Activated CD4-positive, alpha-beta memory T cell treated with anti-CD3 and anti-CD28 coated beads, Interleukin-2, amount 10 ng/mL, durations not matched to agents 7 days and 5 days (primary cell): ENCODE measurements at regions not wholly inside any gene's neighbourhood (a gene's known extent, or its start where the extent isn't known, plus 50 kb on each side); places are given as distances from the start of the nearest gene placed in this dataset.

Experiments used
- CTCF ChIA-PET: fragments of 350-600 bp; sonication (Branson Sonifier 250); formaldehyde crosslinking; loops from one replicate; lab custom pipeline; 2021; ENCODE audit warnings: antibody characterized with exemption, inconsistent platforms; lab: Charles Lee
- POLR2A ChIA-PET: fragments of 350-600 bp; sonication (Branson Sonifier 250); formaldehyde crosslinking; loops from one replicate; lab custom pipeline; 2021; ENCODE audit warnings: antibody characterized with exemption; lab: Charles Lee
- DNase-seq: peaks from one replicate; pipeline ENCODE4 v3.0.0-alpha.2; 2020
- H3K27ac Mint-ChIP-seq: one replicate; pipeline ENCODE4 v1.8.0; 2021; ENCODE audit warnings: mild to moderate bottlenecking, mixed read lengths
- H3K27me3 Mint-ChIP-seq: one replicate; pipeline ENCODE4 v1.8.0; 2021; ENCODE audit warnings: mixed read lengths
- H3K36me3 Mint-ChIP-seq: one replicate; pipeline ENCODE4 v1.8.0; 2021; ENCODE audit warnings: low read depth, mixed read lengths
- H3K4me1 Mint-ChIP-seq: one replicate; pipeline ENCODE4 v1.8.0; 2021; ENCODE audit warnings: mixed read lengths
- H3K4me3 Mint-ChIP-seq: one replicate; pipeline ENCODE4 v1.8.0; 2021; ENCODE audit warnings: mild to moderate bottlenecking, mixed read lengths
- H3K9me3 Mint-ChIP-seq: one replicate; pipeline ENCODE4 v1.8.0; 2021; ENCODE audit warnings: mixed read lengths

GRCh38 chr3:124594581-124594980 lies 135.7 kb upstream of the UMPS start:
- Mint-ChIP-seq H3K4me1 (peaks cover 15% of the 10 kb centered on the region), H3K4me3 (no peak overlapping the region)
- no peak for DNase-seq

DNA sequence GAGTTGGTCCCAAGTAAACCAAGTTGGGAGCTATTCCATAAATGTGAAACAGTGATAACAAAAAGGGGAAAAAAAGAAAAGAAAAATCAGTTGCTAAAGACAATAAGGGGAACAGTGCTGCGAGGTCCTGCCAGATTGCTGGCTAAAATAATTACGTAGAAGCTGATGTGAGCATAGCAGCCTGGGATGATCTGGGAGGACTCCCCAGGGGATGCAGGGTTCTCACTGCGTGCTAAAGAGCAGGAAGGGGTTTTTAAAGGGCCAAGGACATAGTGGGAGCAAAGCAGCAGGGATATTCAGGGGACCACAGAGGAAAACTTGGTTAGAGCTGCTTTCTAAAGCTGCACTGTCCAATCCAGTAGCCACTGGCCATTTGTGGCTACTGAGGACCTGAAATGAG lies 133.0 kb upstream of the UMPS start:
- no peak overlapping the region for H3K4me3 Mint-ChIP-seq
- no peak overlapping the region for H3K27ac Mint-ChIP-seq
- no peaks in the 10 kb centered on the region for H3K9me3 Mint-ChIP-seq
- peaks cover 6% of the 10 kb centered on the region for H3K27me3 Mint-ChIP-seq
- H3K4me1 Mint-ChIP-seq: peaks cover 15% of the 10 kb centered on the region
- CTCF ChIA-PET: no interaction called here
- POLR2A ChIA-PET: no interaction called here
- H3K36me3 Mint-ChIP-seq: no peaks in the 10 kb centered on the region
- DNase-seq: no peak

More at GRCh38 chr3:124594581-124594980, 135.7 kb upstream of the UMPS start:
- CTCF ChIA-PET: no interaction called here
- Mint-ChIP-seq H3K27ac (no peak overlapping the region), H3K36me3 (no peaks in the 10 kb centered on the region), H3K9me3 (no peaks in the 10 kb centered on the region), H3K27me3 (peaks cover 6% of the 10 kb centered on the region)
- POLR2A ChIA-PET: no interaction called here

DNA sequence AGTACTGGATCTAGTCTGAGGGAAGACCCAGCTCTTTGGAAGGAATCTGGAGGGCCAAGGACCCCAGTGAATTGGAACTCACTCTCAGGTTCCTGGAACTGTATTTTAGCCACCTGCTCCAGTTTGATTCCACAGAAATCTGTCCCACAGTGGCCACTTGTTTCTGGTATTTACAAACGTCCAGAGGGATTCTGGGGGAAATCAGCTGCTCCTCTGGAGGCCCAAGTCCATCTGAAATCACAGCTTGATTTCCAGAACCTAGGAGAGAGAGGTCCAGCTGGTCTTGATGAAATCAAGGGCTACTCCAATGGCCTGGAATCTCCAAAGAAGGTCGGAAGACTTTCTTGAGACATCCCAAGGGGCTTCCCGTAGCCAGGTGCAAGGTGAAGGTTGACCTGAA lies 132.3 kb upstream of the UMPS start:
- Mint-ChIP-seq H3K27ac (no peak overlapping the region), H3K9me3 (no peaks in the 10 kb centered on the region), H3K4me1 (peaks cover 9% of the 10 kb centered on the region), H3K27me3 (peaks cover 6% of the 10 kb centered on the region), H3K36me3 (no peaks in the 10 kb centered on the region), H3K4me3 (no peak overlapping the region)
- ChIA-PET CTCF (interaction anchor here (0.6 kb wide), 1 partner anchor 34 kb away, joined by 5 read pairs; no protein-coding TSS in a partner anchor), POLR2A (no interaction called here)
- DNase-seq: no peak

DNA sequence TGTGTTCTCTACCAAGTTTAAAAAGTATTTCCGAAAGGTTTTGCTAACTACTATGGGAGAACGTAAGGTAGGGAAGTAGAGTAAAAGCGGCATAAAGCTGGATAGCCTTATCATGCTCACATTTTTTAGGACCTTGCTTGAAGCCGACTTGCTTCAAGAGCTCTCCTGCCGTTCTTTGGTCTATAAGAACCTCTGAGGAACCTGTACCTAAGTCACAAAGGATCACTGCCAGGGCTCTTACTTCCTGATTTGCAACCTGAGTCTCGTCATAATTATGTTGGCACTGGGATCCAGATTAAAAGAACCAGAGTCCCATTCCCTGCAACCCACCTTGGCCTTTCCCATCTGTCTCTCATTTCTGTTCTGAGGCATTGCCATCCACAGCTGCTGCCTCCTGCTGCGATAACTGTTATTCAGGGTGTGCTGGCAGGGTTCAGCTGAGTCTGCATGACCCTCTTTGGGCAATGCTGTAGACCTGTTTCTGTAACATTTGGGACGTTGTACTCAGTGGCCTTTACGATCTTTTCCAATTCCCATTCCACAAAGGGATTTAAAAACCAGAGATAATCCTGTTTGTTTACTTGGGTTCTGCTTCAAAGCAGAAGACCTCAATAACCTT lies 131.0 kb upstream of the UMPS start:
- ChIA-PET CTCF (interaction anchor here (0.6 kb wide), 1 partner anchor 127 kb away, joined by 4 read pairs; no protein-coding TSS in a partner anchor), POLR2A (no interaction called here)
- Mint-ChIP-seq H3K36me3 (no peaks in the 10 kb centered on the region), H3K9me3 (no peaks in the 10 kb centered on the region), H3K27ac (no peak overlapping the region), H3K4me3 (no peak overlapping the region), H3K27me3 (peaks cover 6% of the 10 kb centered on the region), H3K4me1 (no peaks in the 10 kb centered on the region)
- no peak for DNase-seq

GRCh38 chr3:124599779-124600693 lies 130.2 kb upstream of the UMPS start:
- no peak for DNase-seq
- no peak overlapping the region for H3K27ac Mint-ChIP-seq
- H3K27me3 Mint-ChIP-seq: peaks cover 6% of the 10 kb centered on the region
- no peaks in the 10 kb centered on the region for H3K9me3 Mint-ChIP-seq
- ChIA-PET POLR2A (no interaction called here), CTCF (no interaction called here)
- no peak overlapping the region for H3K4me3 Mint-ChIP-seq
- H3K4me1 Mint-ChIP-seq: no peaks in the 10 kb centered on the region
- no peaks in the 10 kb centered on the region for H3K36me3 Mint-ChIP-seq

- no peaks in the 10 kb centered on the region for H3K36me3 Mint-ChIP-seq
- H3K4me1 Mint-ChIP-seq: no peaks in the 10 kb centered on the region
- DNase-seq: no peak
- ChIA-PET POLR2A (no interaction called here), CTCF (no interaction called here)
- no peaks in the 10 kb centered on the region for H3K9me3 Mint-ChIP-seq
- H3K27ac Mint-ChIP-seq: no peak overlapping the region
- peaks cover 8% of the 10 kb centered on the region for H3K27me3 Mint-ChIP-seq
- H3K4me3 Mint-ChIP-seq: no peak overlapping the region
These were observed 129.5 kb upstream of the UMPS start for GRCh38 chr3:124600765-124601164.

DNA sequence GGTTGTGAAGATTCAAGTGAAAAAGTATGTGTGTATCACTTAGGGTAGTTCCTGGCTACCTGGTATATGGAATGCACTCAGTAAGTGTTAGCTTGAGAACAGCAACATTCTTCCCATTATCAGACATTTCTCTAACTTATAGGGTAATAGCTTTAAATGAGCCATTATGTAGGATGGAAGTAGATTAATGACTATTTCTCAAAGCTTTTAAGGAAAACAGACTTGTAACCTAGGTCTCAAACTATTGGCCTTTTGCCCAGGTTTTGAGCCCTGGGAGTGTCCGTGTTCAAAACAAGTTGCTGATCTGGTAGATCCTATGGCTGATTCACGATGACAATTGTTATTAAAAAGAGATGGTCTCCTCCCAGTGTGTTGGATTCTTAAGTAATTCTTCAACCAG lies 129.1 kb upstream of the UMPS start:
- Mint-ChIP-seq H3K27me3 (peaks cover 11% of the 10 kb centered on the region), H3K4me3 (no peak overlapping the region)
- POLR2A ChIA-PET: no interaction called here

DNA sequence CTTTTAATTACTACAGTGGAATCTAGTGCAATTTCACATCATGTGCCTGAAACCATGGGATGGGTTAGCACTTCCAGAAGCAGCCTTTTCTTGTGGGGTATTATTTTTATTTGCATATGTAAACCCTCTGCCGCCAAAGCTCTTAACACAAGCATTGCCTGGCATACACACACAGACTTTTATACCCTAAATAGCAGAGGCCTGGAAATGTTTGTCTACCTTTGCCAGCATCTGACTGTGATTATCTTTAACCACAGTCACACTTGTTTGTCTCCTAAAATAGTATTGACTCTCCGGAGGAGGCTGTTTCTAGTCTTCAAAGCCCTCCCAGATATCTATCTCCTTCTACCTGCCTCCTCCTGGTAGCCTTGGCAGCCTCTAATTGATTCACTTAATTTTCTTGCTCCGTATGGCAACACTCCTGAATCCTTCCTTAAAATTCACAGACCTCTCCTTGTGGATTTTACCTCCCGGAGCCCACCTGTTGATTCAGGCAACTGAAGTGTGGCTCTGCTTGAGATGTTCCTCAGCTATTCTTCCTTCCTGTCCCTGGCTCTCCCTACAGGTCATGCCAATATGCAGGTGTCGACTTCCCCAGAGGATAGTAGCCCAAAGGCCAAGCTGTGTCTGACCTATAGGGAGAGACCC lies 127.1 kb upstream of the UMPS start:
- H3K4me3 Mint-ChIP-seq: no peak overlapping the region
- H3K36me3 Mint-ChIP-seq: no peaks in the 10 kb centered on the region
- peaks cover 11% of the 10 kb centered on the region for H3K27me3 Mint-ChIP-seq
- CTCF ChIA-PET: no interaction called here
- no peaks in the 10 kb centered on the region for H3K4me1 Mint-ChIP-seq
- POLR2A ChIA-PET: no interaction called here
- no peak for DNase-seq
- no peaks in the 10 kb centered on the region for H3K9me3 Mint-ChIP-seq
- no peak overlapping the region for H3K27ac Mint-ChIP-seq

More for the DNA sequence above, 129.1 kb upstream of the UMPS start:
- no peaks in the 10 kb centered on the region for H3K9me3 Mint-ChIP-seq
- no peaks in the 10 kb centered on the region for H3K36me3 Mint-ChIP-seq
- H3K27ac Mint-ChIP-seq: no peak overlapping the region
- DNase-seq: no peak
- CTCF ChIA-PET: no interaction called here
- no peaks in the 10 kb centered on the region for H3K4me1 Mint-ChIP-seq

- Mint-ChIP-seq H3K27ac (no peak overlapping the region), H3K36me3 (no peaks in the 10 kb centered on the region)
- POLR2A ChIA-PET: interaction anchor here (1.2 kb wide), 1 partner anchor 22 kb away, joined by 3 read pairs; no protein-coding TSS in a partner anchor
These were observed 124.3 kb upstream of the UMPS start for GRCh38 chr3:124605781-124606579.

DNA sequence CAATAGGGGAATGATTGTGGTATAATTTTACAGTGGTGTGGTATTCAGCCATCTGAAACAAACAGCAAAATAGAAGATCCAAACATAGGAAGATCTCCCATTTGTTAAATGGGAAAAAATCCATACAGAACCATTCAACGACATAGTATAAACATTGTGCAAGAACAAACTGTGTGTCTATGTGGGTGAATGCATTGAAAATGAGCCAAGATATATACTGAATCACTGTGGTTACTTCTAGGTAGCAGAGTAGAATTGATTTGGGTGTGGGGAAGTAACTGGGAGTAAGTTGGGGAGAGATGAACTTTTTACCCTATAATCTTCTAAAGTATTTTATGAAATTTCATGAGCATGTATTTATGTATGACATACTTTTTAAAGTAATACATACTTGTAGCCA lies 123.1 kb upstream of the UMPS start:
- ChIA-PET POLR2A (no interaction called here), CTCF (interaction anchor here (0.7 kb wide), 1 partner anchor 1527 kb away, joined by 3 read pairs; no protein-coding TSS in a partner anchor)
- no peaks in the 10 kb centered on the region for H3K36me3 Mint-ChIP-seq
- no peak for DNase-seq
- H3K4me1 Mint-ChIP-seq: no peaks in the 10 kb centered on the region
- H3K9me3 Mint-ChIP-seq: no peaks in the 10 kb centered on the region
- H3K4me3 Mint-ChIP-seq: no peak overlapping the region
- H3K27me3 Mint-ChIP-seq: peaks cover 11% of the 10 kb centered on the region
- H3K27ac Mint-ChIP-seq: no peak overlapping the region

More at GRCh38 chr3:124605781-124606579, 124.3 kb upstream of the UMPS start:
- no peak for DNase-seq
- H3K4me3 Mint-ChIP-seq: no peak overlapping the region
- H3K27me3 Mint-ChIP-seq: peaks cover 11% of the 10 kb centered on the region
- CTCF ChIA-PET: interaction anchor here (1.1 kb wide), 1 partner anchor 83 kb away, joined by 4 read pairs; no protein-coding TSS in a partner anchor
- H3K9me3 Mint-ChIP-seq: no peaks in the 10 kb centered on the region
- H3K4me1 Mint-ChIP-seq: no peaks in the 10 kb centered on the region

DNA sequence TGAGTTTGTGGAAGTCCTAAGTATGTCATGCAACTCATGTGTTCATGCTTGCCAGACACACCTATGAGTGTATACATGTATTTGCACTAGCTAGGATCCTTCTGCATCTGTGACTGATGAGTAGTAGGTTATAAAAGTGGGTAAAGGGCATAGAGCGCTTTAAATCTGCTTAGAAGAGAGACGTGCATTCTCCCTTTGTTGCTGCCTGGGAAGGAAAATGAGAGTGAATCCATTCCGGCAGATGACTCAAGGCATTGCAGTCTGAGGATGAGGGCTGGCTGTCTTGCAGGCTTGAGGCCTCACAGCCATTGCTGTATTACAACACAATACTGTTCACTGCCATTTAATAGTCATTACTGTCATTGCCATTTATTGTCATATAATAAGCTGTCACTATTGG lies 120.8 kb upstream of the UMPS start:
- Mint-ChIP-seq H3K4me3 (no peak overlapping the region), H3K36me3 (no peaks in the 10 kb centered on the region), H3K4me1 (no peaks in the 10 kb centered on the region), H3K27ac (no peak overlapping the region), H3K9me3 (no peaks in the 10 kb centered on the region), H3K27me3 (peaks cover 5% of the 10 kb centered on the region)
- DNase-seq: no peak
- POLR2A ChIA-PET: no interaction called here
- CTCF ChIA-PET: no interaction called here

DNA sequence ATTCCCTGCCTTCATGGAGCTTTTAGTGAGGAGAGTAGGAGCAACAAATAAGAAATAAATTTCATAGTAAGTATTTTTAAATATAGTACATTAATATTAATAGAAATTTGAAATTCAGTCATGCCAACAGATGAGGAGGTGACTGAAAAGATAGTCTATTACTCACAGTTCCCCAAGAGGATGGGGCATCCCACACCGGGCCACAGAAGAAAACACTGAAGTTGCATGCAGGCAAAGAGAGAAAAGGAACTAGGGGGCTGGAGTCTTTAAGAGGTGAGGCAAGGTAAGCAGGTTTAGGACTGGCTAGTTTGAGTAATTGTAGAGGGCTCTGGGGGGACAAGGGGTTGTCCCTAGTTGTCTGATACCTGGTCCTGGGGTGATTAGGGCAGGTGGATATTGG lies 120.1 kb upstream of the UMPS start:
- H3K27ac Mint-ChIP-seq: no peak overlapping the region
- no peak overlapping the region for H3K4me3 Mint-ChIP-seq
- H3K9me3 Mint-ChIP-seq: no peaks in the 10 kb centered on the region
- H3K36me3 Mint-ChIP-seq: no peaks in the 10 kb centered on the region
- ChIA-PET CTCF (interaction anchor here (1.0 kb wide), 1 partner anchor 10 kb away, joined by 3 read pairs; no protein-coding TSS in a partner anchor), POLR2A (no interaction called here)
- H3K4me1 Mint-ChIP-seq: no peaks in the 10 kb centered on the region
- no peak for DNase-seq
- H3K27me3 Mint-ChIP-seq: peaks cover 9% of the 10 kb centered on the region
